ENCODE measurements at regions not wholly inside any gene's neighbourhood (a gene's known extent, or its start where the extent isn't known, plus 50 kb on each side); places are given as distances from the start of the nearest gene placed in this dataset.
A peak's percentile ranks its signal among the peaks of the same experiment; 100 is the strongest.

GRCh38 chr4:74667944-74668343, 126.4 kb downstream of the BTC start:
- no peaks in the 10 kb centered on the region for H3K9me3 ChIP-seq (ENCODE audit: control insufficient read depth, low read length)
- no peak overlapping the region for H3K9ac ChIP-seq (ENCODE audit: low read length)
- H3K36me3 ChIP-seq (ENCODE audit: control insufficient read depth, insufficient read depth, low read length, severe bottlenecking) = no peaks in the 10 kb centered on the region
- no peaks in the 10 kb centered on the region for H3K4me1 ChIP-seq (ENCODE audit: control insufficient read depth, insufficient read depth, low read length)
- DNase-seq (ENCODE audit: low read depth) = no peak
- no peak overlapping the region for H3K4me3 ChIP-seq (ENCODE audit: low read length)
- no peaks in the 10 kb centered on the region for H3K27me3 ChIP-seq (replicated peaks; ENCODE audit: control insufficient read depth, insufficient read depth, low read length)

GRCh38 chr4:74669702-74670101, 124.6 kb downstream of the BTC start:
- H3K9ac ChIP-seq (ENCODE audit: low read length) = no peak overlapping the region
- no peaks in the 10 kb centered on the region for H3K27me3 ChIP-seq (replicated peaks; ENCODE audit: control insufficient read depth, insufficient read depth, low read length)
- H3K4me3 ChIP-seq (ENCODE audit: low read length) = no peak overlapping the region
- no peak for DNase-seq (ENCODE audit: low read depth)
- no peaks in the 10 kb centered on the region for H3K4me1 ChIP-seq (ENCODE audit: control insufficient read depth, insufficient read depth, low read length)
- H3K36me3 ChIP-seq (ENCODE audit: control insufficient read depth, insufficient read depth, low read length, severe bottlenecking) = no peaks in the 10 kb centered on the region
- no peaks in the 10 kb centered on the region for H3K9me3 ChIP-seq (ENCODE audit: control insufficient read depth, low read length)

DNA sequence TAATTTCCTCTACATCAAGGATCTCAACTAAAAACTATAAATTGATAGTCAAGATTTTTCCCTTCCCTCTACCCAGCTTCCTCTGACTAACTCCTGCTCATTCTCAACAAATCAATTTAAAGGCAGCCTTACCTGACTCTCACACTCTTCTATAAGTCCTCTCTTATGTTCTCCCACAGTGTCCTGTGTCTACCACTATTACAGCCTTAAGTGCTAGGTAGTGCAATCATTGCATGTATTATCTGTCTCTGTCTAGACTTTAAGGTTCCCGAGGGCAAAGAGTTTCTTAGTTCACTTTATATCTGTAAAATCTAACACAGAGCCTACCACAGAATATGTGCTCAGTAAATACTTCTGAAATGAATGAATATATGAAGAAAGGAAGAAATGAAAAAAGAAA, 123.7 kb downstream of the BTC start:
- no peaks in the 10 kb centered on the region for H3K4me1 ChIP-seq (ENCODE audit: control insufficient read depth, insufficient read depth, low read length)
- no peak overlapping the region for H3K4me3 ChIP-seq (ENCODE audit: low read length)
- no peaks in the 10 kb centered on the region for H3K27me3 ChIP-seq (replicated peaks; ENCODE audit: control insufficient read depth, insufficient read depth, low read length)
- H3K36me3 ChIP-seq (ENCODE audit: control insufficient read depth, insufficient read depth, low read length, severe bottlenecking) = no peaks in the 10 kb centered on the region
- no peak overlapping the region for H3K9ac ChIP-seq (ENCODE audit: low read length)
- no peaks in the 10 kb centered on the region for H3K9me3 ChIP-seq (ENCODE audit: control insufficient read depth, low read length)
- DNase-seq (ENCODE audit: low read depth) = no peak

DNA sequence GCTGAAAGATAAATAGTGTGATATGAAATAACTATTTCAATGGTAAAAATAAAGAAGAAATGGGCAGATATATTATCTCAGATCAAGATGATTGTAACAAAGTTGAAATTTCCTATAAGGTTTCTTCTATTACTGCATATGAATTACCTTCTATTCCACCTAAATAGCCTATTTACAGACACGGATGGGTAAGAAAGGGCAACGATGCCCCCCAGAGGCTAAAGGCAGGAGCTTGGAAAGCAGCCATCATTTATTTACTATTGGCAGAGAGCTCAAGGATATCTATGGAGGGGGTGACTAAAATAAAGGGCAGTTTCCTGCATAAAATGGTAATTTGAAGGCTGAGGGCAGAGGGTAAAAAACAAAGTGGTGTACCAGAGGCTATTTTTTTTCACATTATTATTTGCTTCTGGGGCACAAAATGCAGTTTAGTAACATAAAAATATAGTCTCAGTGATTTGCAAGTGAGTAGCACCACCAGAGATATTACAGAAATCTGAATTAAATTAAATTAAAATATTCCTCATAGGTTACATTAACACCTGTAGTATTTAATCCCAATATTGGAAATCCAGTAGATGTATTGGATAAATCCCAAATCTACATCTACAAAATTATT, 123.1 kb downstream of the BTC start:
- no peaks in the 10 kb centered on the region for H3K36me3 ChIP-seq (ENCODE audit: control insufficient read depth, insufficient read depth, low read length, severe bottlenecking)
- H3K9ac ChIP-seq (ENCODE audit: low read length) = no peak overlapping the region
- no peaks in the 10 kb centered on the region for H3K9me3 ChIP-seq (ENCODE audit: control insufficient read depth, low read length)
- peak; percentile 86 for DNase-seq (ENCODE audit: low read depth)
- no peaks in the 10 kb centered on the region for H3K4me1 ChIP-seq (ENCODE audit: control insufficient read depth, insufficient read depth, low read length)
- H3K4me3 ChIP-seq (ENCODE audit: low read length) = no peak overlapping the region
- no peaks in the 10 kb centered on the region for H3K27me3 ChIP-seq (replicated peaks; ENCODE audit: control insufficient read depth, insufficient read depth, low read length)

DNA sequence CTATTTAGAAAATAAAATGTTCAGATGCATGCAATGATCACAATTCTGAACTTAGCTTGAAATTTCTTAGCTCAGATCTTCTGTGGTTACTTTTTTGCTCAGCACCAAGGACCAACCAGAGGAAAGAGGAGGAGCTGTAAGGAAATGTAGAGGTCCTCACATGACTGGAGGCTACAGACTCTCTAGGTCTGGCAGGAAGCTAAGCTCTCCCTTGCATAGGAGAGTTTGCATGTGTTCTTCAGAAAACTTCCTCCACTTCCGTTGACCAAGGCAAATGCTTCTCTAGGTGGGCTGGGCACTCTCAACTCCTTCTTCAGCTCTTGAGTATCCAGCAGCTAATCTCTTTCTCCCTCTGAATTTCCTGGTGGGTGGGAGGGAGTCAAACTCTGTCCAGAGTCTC, 119.6 kb downstream of the BTC start:
- Histone ChIP-seq H3K4me3 (ENCODE audit: low read length) (no peak overlapping the region), H3K36me3 (ENCODE audit: control insufficient read depth, insufficient read depth, low read length, severe bottlenecking) (no peaks in the 10 kb centered on the region), H3K27me3 (replicated peaks; ENCODE audit: control insufficient read depth, insufficient read depth, low read length) (no peaks in the 10 kb centered on the region), H3K9ac (ENCODE audit: low read length) (no peak overlapping the region), H3K4me1 (ENCODE audit: control insufficient read depth, insufficient read depth, low read length) (no peaks in the 10 kb centered on the region), H3K9me3 (ENCODE audit: control insufficient read depth, low read length) (no peaks in the 10 kb centered on the region)
- no peak for DNase-seq (ENCODE audit: low read depth)

DNA sequence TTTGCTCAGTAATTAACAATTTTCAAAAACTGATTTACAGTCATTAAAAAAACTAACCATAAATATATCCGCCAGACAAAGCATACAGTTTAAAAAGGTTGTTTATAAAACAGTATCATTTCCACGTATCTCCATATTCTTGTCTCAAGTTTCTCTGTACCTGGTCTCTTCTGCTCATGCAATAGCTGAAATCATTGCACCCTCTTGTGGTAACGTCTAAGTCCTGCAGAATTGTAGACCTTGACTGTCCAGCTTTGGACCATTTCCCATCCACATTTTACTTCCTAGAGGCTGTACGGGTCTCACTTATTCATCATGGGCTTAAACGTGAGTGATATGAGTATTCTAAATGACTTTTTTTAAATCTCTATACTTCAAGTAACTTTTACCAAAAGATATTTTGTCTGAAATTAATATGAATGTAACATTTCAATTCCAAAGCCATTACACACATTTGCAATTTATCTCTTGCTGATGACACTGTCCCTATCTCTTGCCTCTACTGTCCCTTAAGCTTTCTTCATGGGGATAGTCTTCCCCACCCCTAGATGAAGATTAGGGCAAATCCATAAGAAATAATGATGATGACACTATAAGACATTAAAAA, 118.5 kb downstream of the BTC start:
- Histone ChIP-seq H3K36me3 (ENCODE audit: control insufficient read depth, insufficient read depth, low read length, severe bottlenecking) (no peaks in the 10 kb centered on the region), H3K9ac (ENCODE audit: low read length) (no peak overlapping the region), H3K9me3 (ENCODE audit: control insufficient read depth, low read length) (no peaks in the 10 kb centered on the region), H3K4me1 (ENCODE audit: control insufficient read depth, insufficient read depth, low read length) (no peaks in the 10 kb centered on the region), H3K4me3 (ENCODE audit: low read length) (no peak overlapping the region), H3K27me3 (replicated peaks; ENCODE audit: control insufficient read depth, insufficient read depth, low read length) (no peaks in the 10 kb centered on the region)
- peak; percentile 89 for DNase-seq (ENCODE audit: low read depth)

- peaks cover 7% of the 10 kb centered on the region for H3K4me1 ChIP-seq (ENCODE audit: control insufficient read depth, insufficient read depth, low read length)
- H3K36me3 ChIP-seq (ENCODE audit: control insufficient read depth, insufficient read depth, low read length, severe bottlenecking) = no peaks in the 10 kb centered on the region
- no peak overlapping the region for H3K4me3 ChIP-seq (ENCODE audit: low read length)
- no peak overlapping the region for H3K9ac ChIP-seq (ENCODE audit: low read length)
- DNase-seq (ENCODE audit: low read depth) = peak; percentile 67
- no peaks in the 10 kb centered on the region for H3K27me3 ChIP-seq (replicated peaks; ENCODE audit: control insufficient read depth, insufficient read depth, low read length)
- H3K9me3 ChIP-seq (ENCODE audit: control insufficient read depth, low read length) = no peaks in the 10 kb centered on the region
Observed at GRCh38 chr4:74682567-74683359, 111.6 kb downstream of the BTC start.

DNA sequence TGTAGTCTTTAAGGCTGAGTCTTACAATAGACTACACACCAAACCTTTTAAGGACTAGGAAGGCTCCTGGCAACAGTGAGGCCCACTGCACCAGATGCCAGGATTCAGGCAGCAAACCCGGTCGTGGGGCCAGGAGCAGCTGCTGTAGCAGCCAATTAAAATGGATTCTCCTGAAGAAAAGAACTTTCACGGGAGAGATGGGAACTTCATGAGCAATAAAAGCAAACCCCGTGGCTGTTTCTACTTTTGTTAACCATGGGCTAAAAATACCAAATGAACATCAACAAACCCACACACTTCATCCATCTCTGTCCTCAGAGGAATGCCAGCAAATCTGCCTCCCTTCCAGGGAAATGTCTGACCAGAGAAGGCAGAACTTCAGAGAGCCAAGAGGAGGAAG, 101.4 kb downstream of the BTC start:
- H3K9me3 ChIP-seq (ENCODE audit: control insufficient read depth, low read length) = no peaks in the 10 kb centered on the region
- no peak overlapping the region for H3K9ac ChIP-seq (ENCODE audit: low read length)
- H3K4me3 ChIP-seq (ENCODE audit: low read length) = no peak overlapping the region
- no peaks in the 10 kb centered on the region for H3K36me3 ChIP-seq (ENCODE audit: control insufficient read depth, insufficient read depth, low read length, severe bottlenecking)
- H3K27me3 ChIP-seq (replicated peaks; ENCODE audit: control insufficient read depth, insufficient read depth, low read length) = peaks cover 3% of the 10 kb centered on the region
- no peak for DNase-seq (ENCODE audit: low read depth)
- no peaks in the 10 kb centered on the region for H3K4me1 ChIP-seq (ENCODE audit: control insufficient read depth, insufficient read depth, low read length)
